Hepatocyte (in vitro differentiated cells): ENCODE measurements at regions not wholly inside any gene's neighbourhood (a gene's known extent, or its start where the extent isn't known, plus 50 kb on each side); places are given as distances from the start of the nearest gene placed in this dataset.

Experiments
- EZH2 ChIP-seq: fragments of 200-600 bp; sonication (generic); IDR thresholded peaks from 2 replicates; pipeline ENCODE4 v1.6.1; 2016; ENCODE audit warnings: antibody characterized with exemption, mild to moderate bottlenecking, borderline replicate concordance
- EZH2phosphoT487 ChIP-seq: fragments of 200-600 bp; sonication (generic); IDR thresholded peaks from one replicate; pipeline ENCODE4 v1.6.1; 2018; ENCODE audit warnings: antibody characterized with exemption, mild to moderate bottlenecking, low read depth, moderate library complexity; ENCODE audit not compliant: unreplicated experiment, severe bottlenecking

- TF ChIP-seq EZH2phosphoT487 (no peak), EZH2 (no peak)
These were observed 105.2 kb downstream of the UNC5CL start for GRCh38 chr6:40933864-40934263.
